ENCODE measurements at regions not wholly inside any gene's neighbourhood (a gene's known extent, or its start where the extent isn't known, plus 50 kb on each side); places are given as distances from the start of the nearest gene placed in this dataset.
A peak's percentile ranks its signal among the peaks of the same experiment; 100 is the strongest.

- TF ChIP-seq CTCF (IDR thresholded peaks at IDR 0.05; ENCODE audit: insufficient read depth, low read depth, low read length, missing control alignments): no peak
- peak; percentile 6 for DNase-seq (ENCODE audit: low read depth)
These were observed 167.2 kb upstream of the KCNG1 start for GRCh38 chr20:51189814-51190782.

GRCh38 chr20:51188941-51189340 lies 166.0 kb upstream of the KCNG1 start:
- no peak overlapping the region for H3K4me3 ChIP-seq (ENCODE audit: low read depth, low read length)
- no peak for DNase-seq (ENCODE audit: low read depth)
- no peak for TF ChIP-seq CTCF (IDR thresholded peaks at IDR 0.05; ENCODE audit: insufficient read depth, low read depth, low read length, missing control alignments)

More at GRCh38 chr20:51189814-51190782, 167.2 kb upstream of the KCNG1 start:
- H3K4me3 ChIP-seq (ENCODE audit: low read depth, low read length): no peak overlapping the region

- H3K4me3 ChIP-seq (ENCODE audit: low read depth, low read length): no peak overlapping the region
- DNase-seq (ENCODE audit: low read depth): no peak
- no peak for TF ChIP-seq CTCF (IDR thresholded peaks at IDR 0.05; ENCODE audit: insufficient read depth, low read depth, low read length, missing control alignments)
These were observed 164.4 kb upstream of the KCNG1 start for GRCh38 chr20:51187261-51187660.

- no peak overlapping the region for H3K4me3 ChIP-seq (ENCODE audit: low read depth, low read length)
- no peak for DNase-seq (ENCODE audit: low read depth)
- no peak for TF ChIP-seq CTCF (IDR thresholded peaks at IDR 0.05; ENCODE audit: insufficient read depth, low read depth, low read length, missing control alignments)
These were observed 163.0 kb upstream of the KCNG1 start for GRCh38 chr20:51185861-51186260.

- no peak for TF ChIP-seq CTCF (IDR thresholded peaks at IDR 0.05; ENCODE audit: insufficient read depth, low read depth, low read length, missing control alignments)
These were observed 162.4 kb upstream of the KCNG1 start for GRCh38 chr20:51185277-51185676.

GRCh38 chr20:51184289-51184688 lies 161.4 kb upstream of the KCNG1 start:
- no peak for TF ChIP-seq CTCF (IDR thresholded peaks at IDR 0.05; ENCODE audit: insufficient read depth, low read depth, low read length, missing control alignments)
- no peak for DNase-seq (ENCODE audit: low read depth)
- H3K4me3 ChIP-seq (ENCODE audit: low read depth, low read length): no peak overlapping the region

More at GRCh38 chr20:51185277-51185676, 162.4 kb upstream of the KCNG1 start:
- H3K4me3 ChIP-seq (ENCODE audit: low read depth, low read length): no peak overlapping the region
- DNase-seq (ENCODE audit: low read depth): no peak

Measured in GM12865 (cell line).